GM03348 (cell line): ENCODE measurements at regions not wholly inside any gene's neighbourhood (a gene's known extent, or its start where the extent isn't known, plus 50 kb on each side); places are given as distances from the start of the nearest gene placed in this dataset.

Experiments used
- DNase-seq: peaks from one replicate; pipeline ENCODE4 v3.0.0; 2012; ENCODE audit warnings: low spot score

DNA sequence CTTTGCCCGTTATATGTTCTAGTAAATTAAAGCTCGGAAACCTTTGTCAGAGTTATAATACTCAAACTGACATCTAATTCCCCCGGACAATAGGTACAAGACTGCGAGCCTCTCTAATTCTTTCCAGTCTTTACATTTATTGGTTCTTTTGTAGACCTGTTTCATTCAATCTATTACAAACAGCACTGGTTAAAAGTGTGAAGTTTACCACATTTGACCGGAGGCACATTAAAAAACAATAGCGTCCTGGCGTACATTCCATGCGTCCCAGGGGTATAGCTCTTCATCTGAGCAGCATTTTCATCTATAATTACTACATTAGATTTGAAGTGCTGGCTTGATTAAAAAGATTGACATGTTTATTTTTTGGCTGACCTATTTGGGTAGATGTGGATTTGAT lies 49.9 kb upstream of the TENM3 start:
- no peak for DNase-seq
